Testis (tissue), 2 donors: ENCODE measurements at regions not wholly inside any gene's neighbourhood (a gene's known extent, or its start where the extent isn't known, plus 50 kb on each side); places are given as distances from the start of the nearest gene placed in this dataset.

Experiments
- CTCF ChIP-seq, 3 experiments: fragments of 450-650 bp in 2 of 3; fragments of 200-600 bp in 1 of 3; sonication (generic) in 1 of 3; IDR thresholded peaks; one replicate each; pipeline ENCODE4 v1.5.1; 2016 to 2019; ENCODE audit warnings: antibody characterized with exemption in 3 of 3, mild to moderate bottlenecking in 2 of 3, moderate library complexity in 1 of 3
- POLR2A ChIP-seq: fragments of 450-650 bp; IDR thresholded peaks from one replicate; pipeline ENCODE4 v1.6.1; 2017; ENCODE audit warnings: antibody characterized with exemption, mild to moderate bottlenecking, moderate library complexity

DNA sequence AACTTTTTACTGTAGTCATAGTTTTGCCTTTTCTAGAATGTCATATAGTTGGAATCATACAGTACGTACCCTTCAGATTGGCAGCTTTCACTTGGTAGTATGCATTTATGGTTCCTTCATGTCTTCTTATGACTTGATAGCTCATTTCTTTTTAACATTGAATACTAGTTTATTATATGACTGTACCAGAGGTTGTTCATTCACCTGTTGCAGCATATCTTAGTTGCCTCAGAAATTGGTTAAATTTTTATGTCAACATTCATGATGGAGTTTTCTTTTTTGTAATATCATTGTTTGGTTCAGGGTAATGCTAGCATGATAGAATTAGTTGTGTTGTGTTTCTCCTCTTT, 94.8 kb upstream of the CDK13 start:
- TF ChIP-seq CTCF (IDR thresholded peaks at IDR 0.05) (no peak), POLR2A (no peak)
